Muscle layer of colon (tissue), 2 donors: ENCODE measurements at regions not wholly inside any gene's neighbourhood (a gene's known extent, or its start where the extent isn't known, plus 50 kb on each side); places are given as distances from the start of the nearest gene placed in this dataset.

Source experiments
- H3K27ac ChIP-seq: one replicate; pipeline ENCODE4 v1.7.0; 2013; ENCODE audit warnings: low read depth, mild to moderate bottlenecking, low read length, moderate library complexity
- H3K27me3 ChIP-seq, 2 donors: one replicate each; pipeline ENCODE4 v1.7.0; 2013; ENCODE audit warnings: low read length in 2 of 2, mild to moderate bottlenecking in 2 of 2; ENCODE audit not compliant: insufficient read depth in 2 of 2, control insufficient read depth in 1 of 2
- H3K36me3 ChIP-seq: one replicate; pipeline ENCODE4 v1.7.0; 2013; ENCODE audit warnings: mild to moderate bottlenecking, low read length; ENCODE audit not compliant: insufficient read depth
- H3K4me1 ChIP-seq: one replicate; pipeline ENCODE4 v1.7.0; 2013; ENCODE audit warnings: mild to moderate bottlenecking, low read length; ENCODE audit not compliant: insufficient read depth
- H3K4me3 ChIP-seq, 2 donors: one replicate each; pipeline ENCODE4 v1.7.0; 2013; ENCODE audit warnings: low read length in 2 of 2, low read depth in 1 of 2, mild to moderate bottlenecking in 1 of 2, moderate library complexity in 1 of 2
- H3K9ac ChIP-seq: one replicate; pipeline ENCODE4 v1.7.0; 2013; ENCODE audit warnings: low read length
- H3K9me3 ChIP-seq: one replicate; pipeline ENCODE4 v1.7.0; 2013; ENCODE audit warnings: mild to moderate bottlenecking, low read length
- donor health status: abdominal sarcoma.
- donor health status: Adenocarcinoma of cecum.

- no peak overlapping the region for H3K4me3 ChIP-seq
- H3K27ac ChIP-seq, result no peak overlapping the region
Measured at GRCh38 chr4:123305736-123306135, 90.9 kb upstream of the SPRY1 start.

GRCh38 chr4:123306769-123307168, 89.8 kb upstream of the SPRY1 start:
- H3K27ac ChIP-seq, result no peak overlapping the region
- H3K27me3 ChIP-seq, result no peaks in the 10 kb centered on the region
- no peak overlapping the region for H3K4me3 ChIP-seq
- H3K9ac ChIP-seq, result no peak overlapping the region
- H3K9me3 ChIP-seq, result no peaks in the 10 kb centered on the region
- H3K4me1 ChIP-seq, result no peaks in the 10 kb centered on the region
- H3K36me3 ChIP-seq, result no peaks in the 10 kb centered on the region

More at GRCh38 chr4:123305736-123306135, 90.9 kb upstream of the SPRY1 start:
- H3K9ac ChIP-seq, result no peak overlapping the region
- no peaks in the 10 kb centered on the region for H3K36me3 ChIP-seq
- H3K4me1 ChIP-seq, result no peaks in the 10 kb centered on the region
- no peaks in the 10 kb centered on the region for H3K27me3 ChIP-seq
- H3K9me3 ChIP-seq, result no peaks in the 10 kb centered on the region

GRCh38 chr4:123308667-123309066, 87.9 kb upstream of the SPRY1 start:
- no peaks in the 10 kb centered on the region for H3K9me3 ChIP-seq
- no peaks in the 10 kb centered on the region for H3K36me3 ChIP-seq

GRCh38 chr4:123312116-123312515, 84.5 kb upstream of the SPRY1 start:
- H3K27ac ChIP-seq, result no peak overlapping the region
- no peaks in the 10 kb centered on the region for H3K27me3 ChIP-seq
- no peak overlapping the region for H3K9ac ChIP-seq
- no peaks in the 10 kb centered on the region for H3K4me1 ChIP-seq
- H3K36me3 ChIP-seq, result no peaks in the 10 kb centered on the region
- H3K9me3 ChIP-seq, result no peaks in the 10 kb centered on the region
- no peak overlapping the region for H3K4me3 ChIP-seq

More at GRCh38 chr4:123308667-123309066, 87.9 kb upstream of the SPRY1 start:
- H3K9ac ChIP-seq, result no peak overlapping the region
- H3K4me3 ChIP-seq, result no peak overlapping the region
- no peaks in the 10 kb centered on the region for H3K27me3 ChIP-seq
- H3K4me1 ChIP-seq, result no peaks in the 10 kb centered on the region
- no peak overlapping the region for H3K27ac ChIP-seq

DNA sequence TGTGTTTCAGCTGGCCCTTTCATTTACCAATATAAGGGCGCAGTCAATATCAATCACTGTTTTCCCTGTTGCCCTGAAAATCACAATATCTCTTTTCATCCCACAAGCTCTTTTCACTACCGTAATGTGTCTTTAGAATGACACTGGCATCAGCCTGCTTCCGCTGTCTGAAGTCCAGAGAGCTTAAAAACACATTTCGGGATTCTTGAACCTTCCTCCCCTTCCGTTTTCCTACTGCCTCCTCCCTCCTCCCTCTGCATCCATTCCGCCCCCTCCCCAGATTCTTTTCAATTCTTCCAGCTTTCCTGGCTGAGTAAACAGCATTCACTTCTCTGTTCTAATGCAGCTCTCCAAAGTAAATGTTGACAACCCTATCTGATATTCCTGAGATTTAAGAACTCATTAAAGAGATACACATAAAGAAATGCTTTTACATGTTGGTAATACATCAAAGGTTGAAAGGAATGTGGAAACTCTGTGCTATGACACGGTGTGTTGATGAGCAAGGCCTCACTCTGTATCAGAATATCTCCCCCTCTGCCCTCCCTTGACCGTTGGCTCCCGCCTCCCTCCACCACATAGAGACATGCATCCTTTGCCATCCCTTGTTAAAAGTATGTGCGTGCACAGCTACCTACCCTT, 83.5 kb upstream of the SPRY1 start:
- H3K4me1 ChIP-seq, result no peaks in the 10 kb centered on the region
- H3K36me3 ChIP-seq, result no peaks in the 10 kb centered on the region
- H3K27me3 ChIP-seq, result no peaks in the 10 kb centered on the region
- H3K27ac ChIP-seq, result no peak overlapping the region
- H3K9me3 ChIP-seq, result no peaks in the 10 kb centered on the region
- no peak overlapping the region for H3K9ac ChIP-seq
- no peak overlapping the region for H3K4me3 ChIP-seq

GRCh38 chr4:123315617-123316016, 81.0 kb upstream of the SPRY1 start:
- Histone ChIP-seq H3K27me3 (no peaks in the 10 kb centered on the region), H3K9me3 (no peaks in the 10 kb centered on the region), H3K27ac (no peak overlapping the region), H3K4me3 (no peak overlapping the region), H3K9ac (no peak overlapping the region), H3K4me1 (no peaks in the 10 kb centered on the region), H3K36me3 (no peaks in the 10 kb centered on the region)

DNA sequence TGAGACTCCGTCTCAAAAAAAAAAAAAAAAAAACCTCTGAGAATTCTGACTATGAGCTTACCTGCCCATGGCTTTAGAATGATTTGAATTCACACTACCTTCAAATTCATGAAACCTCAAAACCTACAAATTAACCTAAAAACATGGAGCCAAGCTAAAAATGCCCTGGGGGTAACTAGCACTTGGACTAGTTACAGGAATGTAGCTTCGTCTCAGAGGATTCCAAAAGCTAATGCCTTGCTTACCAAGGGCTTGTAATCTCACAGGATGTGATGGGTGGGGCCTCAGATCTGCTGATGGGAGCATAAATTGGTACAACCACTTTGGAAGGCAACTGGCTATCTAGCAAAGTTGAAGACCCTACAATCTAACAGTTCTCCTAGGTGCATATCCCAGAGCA, 79.4 kb upstream of the SPRY1 start:
- Histone ChIP-seq H3K27me3 (no peaks in the 10 kb centered on the region), H3K9ac (no peak overlapping the region), H3K9me3 (no peaks in the 10 kb centered on the region), H3K27ac (no peak overlapping the region), H3K4me3 (no peak overlapping the region), H3K4me1 (no peaks in the 10 kb centered on the region), H3K36me3 (no peaks in the 10 kb centered on the region)

DNA sequence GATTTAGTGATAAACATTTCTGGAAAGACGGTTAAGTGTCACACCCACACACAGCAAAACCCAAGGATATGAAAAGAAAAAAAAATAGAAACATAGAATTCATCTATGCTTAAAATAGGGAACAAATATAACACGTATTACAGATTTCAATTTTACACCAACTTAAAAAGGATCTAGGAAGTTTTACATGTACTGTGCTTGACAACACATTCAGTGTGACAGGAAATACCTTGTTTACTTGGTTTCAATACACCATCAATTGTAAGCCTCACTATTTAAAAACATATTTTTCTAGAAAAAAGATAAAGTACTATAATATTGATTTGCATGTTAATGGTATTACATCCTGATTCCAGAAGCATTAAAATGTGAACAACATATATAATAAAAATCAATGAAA, 77.0 kb upstream of the SPRY1 start:
- H3K27ac ChIP-seq, result no peak overlapping the region
- H3K4me1 ChIP-seq, result no peaks in the 10 kb centered on the region
- H3K4me3 ChIP-seq, result no peak overlapping the region
- no peak overlapping the region for H3K9ac ChIP-seq
- no peaks in the 10 kb centered on the region for H3K9me3 ChIP-seq
- no peaks in the 10 kb centered on the region for H3K36me3 ChIP-seq
- no peaks in the 10 kb centered on the region for H3K27me3 ChIP-seq

DNA sequence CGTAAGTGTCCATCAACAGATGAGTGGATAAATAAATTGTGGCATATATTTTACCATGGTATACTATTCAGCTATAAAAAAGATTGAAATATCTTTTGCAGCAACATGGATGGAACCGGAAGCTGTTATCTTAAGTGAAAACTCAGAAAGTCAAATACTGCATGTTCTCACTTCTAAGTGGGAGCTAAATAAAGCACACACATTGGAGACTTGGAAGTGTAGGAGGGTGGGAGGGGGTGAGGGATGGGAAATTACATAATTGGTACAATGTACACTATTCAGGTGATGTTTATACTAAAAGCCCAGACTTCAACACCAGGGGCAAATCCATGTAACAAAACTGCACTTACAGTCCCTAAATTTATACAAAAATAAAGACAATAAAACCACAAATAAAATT, 72.6 kb upstream of the SPRY1 start:
- no peaks in the 10 kb centered on the region for H3K4me1 ChIP-seq
- H3K36me3 ChIP-seq, result no peaks in the 10 kb centered on the region
- no peak overlapping the region for H3K27ac ChIP-seq
- H3K4me3 ChIP-seq, result no peak overlapping the region
- H3K9me3 ChIP-seq, result no peaks in the 10 kb centered on the region
- no peak overlapping the region for H3K9ac ChIP-seq
- no peaks in the 10 kb centered on the region for H3K27me3 ChIP-seq

- H3K27ac ChIP-seq, result no peak overlapping the region
Measured at GRCh38 chr4:123325241-123325681, 71.3 kb upstream of the SPRY1 start.

GRCh38 chr4:123327346-123327745, 69.2 kb upstream of the SPRY1 start:
- H3K9me3 ChIP-seq, result no peaks in the 10 kb centered on the region
- no peak overlapping the region for H3K9ac ChIP-seq
- no peaks in the 10 kb centered on the region for H3K36me3 ChIP-seq
- H3K4me3 ChIP-seq, result no peak overlapping the region
- no peaks in the 10 kb centered on the region for H3K27me3 ChIP-seq
- no peak overlapping the region for H3K27ac ChIP-seq
- no peaks in the 10 kb centered on the region for H3K4me1 ChIP-seq

More at GRCh38 chr4:123325241-123325681, 71.3 kb upstream of the SPRY1 start:
- no peak overlapping the region for H3K4me3 ChIP-seq
- no peaks in the 10 kb centered on the region for H3K36me3 ChIP-seq
- H3K9me3 ChIP-seq, result no peaks in the 10 kb centered on the region
- H3K4me1 ChIP-seq, result no peaks in the 10 kb centered on the region
- no peak overlapping the region for H3K9ac ChIP-seq
- H3K27me3 ChIP-seq, result no peaks in the 10 kb centered on the region

DNA sequence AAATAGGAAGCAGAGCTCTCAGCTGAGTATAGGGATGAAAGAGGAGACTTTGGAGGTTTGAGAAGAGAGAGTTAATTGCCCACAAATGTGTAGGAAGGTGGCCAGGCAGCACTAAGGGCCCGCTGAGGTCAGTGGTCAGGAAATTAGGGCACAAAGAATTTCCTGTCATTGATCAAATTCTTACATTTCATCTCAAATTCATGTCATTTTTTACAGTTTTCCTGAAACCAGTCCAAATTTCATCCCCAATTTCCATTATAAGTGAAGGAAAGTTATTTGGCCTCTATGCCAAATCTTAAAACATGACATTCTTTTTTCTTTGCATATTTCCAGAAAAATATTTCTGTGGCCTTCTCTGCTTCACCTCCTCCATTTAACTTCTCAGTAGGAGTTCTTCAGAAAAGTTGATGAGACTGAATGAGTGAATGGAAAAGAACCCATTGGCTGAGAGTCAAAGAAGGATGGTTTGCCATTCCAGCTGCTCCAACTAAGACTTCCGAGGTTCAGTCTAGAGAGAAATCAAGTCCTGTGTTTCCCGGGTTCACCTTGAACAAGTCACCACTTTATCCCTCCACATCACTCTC, 68.7 kb upstream of the SPRY1 start:
- no peak overlapping the region for H3K27ac ChIP-seq
- no peak overlapping the region for H3K9ac ChIP-seq
- H3K36me3 ChIP-seq, result no peaks in the 10 kb centered on the region

More for the DNA sequence above, 68.7 kb upstream of the SPRY1 start:
- H3K27me3 ChIP-seq, result no peaks in the 10 kb centered on the region
- no peak overlapping the region for H3K4me3 ChIP-seq
- no peaks in the 10 kb centered on the region for H3K9me3 ChIP-seq
- no peaks in the 10 kb centered on the region for H3K4me1 ChIP-seq
